ENCODE measurements at regions not wholly inside any gene's neighbourhood (a gene's known extent, or its start where the extent isn't known, plus 50 kb on each side); places are given as distances from the start of the nearest gene placed in this dataset.
"Not testable (repeated sequence)": the region's sequence is repeated elsewhere in the genome, so short reads cannot be mapped to it uniquely, and the experiment has no call there.

GRCh38 chr6:14468647-14469321 is 351.2 kb downstream of the CD83 start:
- DNase-seq: no peak

- DNase-seq: no peak
These were observed 352.5 kb downstream of the CD83 start for GRCh38 chr6:14470101-14470500.

- DNase-seq: no peak
These were observed 353.1 kb downstream of the CD83 start for GRCh38 chr6:14470671-14471070.

- no peak for DNase-seq
These were observed 354.8 kb downstream of the CD83 start for GRCh38 chr6:14472255-14472985.

GRCh38 chr6:14472986-14473337 is 355.4 kb downstream of the CD83 start:
- DNase-seq: no peak

GRCh38 chr6:14474816-14475215 is 357.2 kb downstream of the CD83 start:
- no peak for DNase-seq

GRCh38 chr6:14475306-14475705 is 357.7 kb downstream of the CD83 start:
- no peak for DNase-seq

GRCh38 chr6:14476793-14477531 is 359.4 kb downstream of the CD83 start:
- no peak for DNase-seq

GRCh38 chr6:14477559-14477958 is 360.0 kb downstream of the CD83 start:
- DNase-seq: no peak

GRCh38 chr6:14478381-14479225 is 361.0 kb downstream of the CD83 start:
- peak; percentile 39 for DNase-seq

GRCh38 chr6:14481946-14482345 is 364.4 kb downstream of the CD83 start:
- not testable (repeated sequence) for DNase-seq

GRCh38 chr6:14487625-14488024 is 370.1 kb downstream of the CD83 start:
- DNase-seq: no peak

- DNase-seq: no peak
These were observed 370.6 kb downstream of the CD83 start for GRCh38 chr6:14488180-14488579.

- DNase-seq: no peak
These were observed 371.9 kb downstream of the CD83 start for GRCh38 chr6:14489445-14489844.

GRCh38 chr6:14498748-14499147 is 381.2 kb downstream of the CD83 start:
- DNase-seq: no peak

GRCh38 chr6:14499309-14499708 is 381.7 kb downstream of the CD83 start:
- no peak for DNase-seq

- no peak for DNase-seq
These were observed 382.3 kb downstream of the CD83 start for GRCh38 chr6:14499841-14500240.

- no peak for DNase-seq
These were observed 383.2 kb downstream of the CD83 start for GRCh38 chr6:14500809-14501208.

GRCh38 chr6:14501240-14501639 is 383.7 kb downstream of the CD83 start:
- no peak for DNase-seq

GRCh38 chr6:14501914-14502313 is 384.3 kb downstream of the CD83 start:
- no peak for DNase-seq

- no peak for DNase-seq
These were observed 385.0 kb downstream of the CD83 start for GRCh38 chr6:14502551-14502950.

- no peak for DNase-seq
These were observed 387.8 kb downstream of the CD83 start for GRCh38 chr6:14505401-14505800.

- no peak for DNase-seq
These were observed 389.2 kb downstream of the CD83 start for GRCh38 chr6:14506656-14507246.

All from suppressor macrophage treated with lipopolysaccharide for 4 hours (primary cell).